GM23248 (cell line): ENCODE measurements at regions not wholly inside any gene's neighbourhood (a gene's known extent, or its start where the extent isn't known, plus 50 kb on each side); places are given as distances from the start of the nearest gene placed in this dataset.
"Not testable (repeated sequence)": the region's sequence is repeated elsewhere in the genome, so short reads cannot be mapped to it uniquely, and the experiment has no call there.

Source experiments
- EZH2 ChIP-seq: fragments of 200-600 bp; sonication (generic); IDR thresholded peaks from 2 replicates; pipeline ENCODE4 v1.6.1; 2018; ENCODE audit warnings: antibody characterized with exemption, mild to moderate bottlenecking; ENCODE audit not compliant: insufficient read depth, poor library complexity, severe bottlenecking
- EZH2phosphoT487 ChIP-seq: fragments of 200-600 bp; sonication (generic); IDR thresholded peaks from 2 replicates; pipeline ENCODE4 v1.6.1; 2018; ENCODE audit warnings: antibody characterized with exemption, moderate library complexity, mild to moderate bottlenecking, low read depth; ENCODE audit not compliant: insufficient read depth

- not testable (repeated sequence) for TF ChIP-seq EZH2, EZH2phosphoT487
Observed at GRCh38 chr9:62532777-62533173, 1342.9 kb downstream of the SPATA31A7 start.
